ENCODE measurements at regions not wholly inside any gene's neighbourhood (a gene's known extent, or its start where the extent isn't known, plus 50 kb on each side); places are given as distances from the start of the nearest gene placed in this dataset.

- DNase-seq (ENCODE audit: low read depth), result no peak
- H3K4me3 ChIP-seq (ENCODE audit: low read depth, low read length), result no peak overlapping the region
- TF ChIP-seq POLR2A (IDR thresholded peaks at IDR 0.05; ENCODE audit: extremely low read depth, insufficient read length) (no peak), CTCF (IDR thresholded peaks at IDR 0.05; ENCODE audit: low read depth, low read length) (no peak), MYC (IDR thresholded peaks at IDR 0.05; ENCODE audit: low read depth, low read length) (no peak)
- TF ChIP-seq, protein P1, sequence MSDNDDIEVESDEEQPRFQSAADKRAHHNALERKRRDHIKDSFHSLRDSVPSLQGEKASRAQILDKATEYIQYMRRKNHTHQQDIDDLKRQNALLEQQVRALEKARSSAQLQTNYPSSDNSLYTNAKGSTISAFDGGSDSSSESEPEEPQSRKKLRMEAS (IDR thresholded peaks at IDR 0.05; ENCODE audit: low read depth, low read length), result no peak
Measured at GRCh38 chr3:1469687-1470086, 376.9 kb downstream of the CNTN6 start.

GRCh38 chr3:1477669-1478068 lies 384.8 kb downstream of the CNTN6 start:
- no peak overlapping the region for H3K4me3 ChIP-seq (ENCODE audit: low read depth, low read length)
- TF ChIP-seq CTCF (IDR thresholded peaks at IDR 0.05; ENCODE audit: low read depth, low read length) (no peak), POLR2A (IDR thresholded peaks at IDR 0.05; ENCODE audit: extremely low read depth, insufficient read length) (no peak), MYC (IDR thresholded peaks at IDR 0.05; ENCODE audit: low read depth, low read length) (no peak)
- TF ChIP-seq, protein P1 (IDR thresholded peaks at IDR 0.05; ENCODE audit: low read depth, low read length), result no peak
- no peak for DNase-seq (ENCODE audit: low read depth)

DNA sequence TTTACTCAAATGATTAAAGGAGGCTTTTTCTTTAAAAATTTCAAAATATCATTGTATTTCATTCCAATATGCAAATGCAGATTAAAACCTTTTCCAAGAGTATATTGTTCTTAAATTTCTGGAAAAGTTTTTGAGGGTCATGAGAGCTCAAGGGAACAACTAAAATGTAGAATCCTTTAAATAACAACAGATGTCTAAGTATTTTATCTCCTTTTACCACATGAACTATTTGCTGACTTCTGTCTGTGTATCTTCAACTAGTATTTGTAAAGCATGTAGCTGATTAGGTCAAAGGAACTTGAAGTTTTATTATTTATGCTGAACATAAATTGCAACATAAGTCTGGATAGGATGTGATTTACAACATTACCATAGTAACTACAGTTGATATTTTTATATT lies 402.6 kb downstream of the CNTN6 start:
- no peak for DNase-seq (ENCODE audit: low read depth)
- H3K4me3 ChIP-seq (ENCODE audit: low read depth, low read length), result no peak overlapping the region
- TF ChIP-seq MYC (IDR thresholded peaks at IDR 0.05; ENCODE audit: low read depth, low read length) (no peak), CTCF (IDR thresholded peaks at IDR 0.05; ENCODE audit: low read depth, low read length) (no peak), POLR2A (IDR thresholded peaks at IDR 0.05; ENCODE audit: extremely low read depth, insufficient read length) (no peak)
- TF ChIP-seq, protein P1 (IDR thresholded peaks at IDR 0.05; ENCODE audit: low read depth, low read length), result no peak

- DNase-seq (ENCODE audit: low read depth), result no peak
- H3K4me3 ChIP-seq (ENCODE audit: low read depth, low read length), result no peak overlapping the region
- TF ChIP-seq POLR2A (IDR thresholded peaks at IDR 0.05; ENCODE audit: extremely low read depth, insufficient read length), result no peak
- TF ChIP-seq CTCF (IDR thresholded peaks at IDR 0.05; ENCODE audit: low read depth, low read length), result no peak
- no peak for TF ChIP-seq MYC (IDR thresholded peaks at IDR 0.05; ENCODE audit: low read depth, low read length)
- TF ChIP-seq, protein P1 (IDR thresholded peaks at IDR 0.05; ENCODE audit: low read depth, low read length), result no peak
Measured at GRCh38 chr3:1499694-1500093, 406.9 kb downstream of the CNTN6 start.

- DNase-seq (ENCODE audit: low read depth), result no peak
- TF ChIP-seq, protein P1 (IDR thresholded peaks at IDR 0.05; ENCODE audit: low read depth, low read length), result no peak
- TF ChIP-seq POLR2A (IDR thresholded peaks at IDR 0.05; ENCODE audit: extremely low read depth, insufficient read length), result no peak
- no peak for TF ChIP-seq MYC (IDR thresholded peaks at IDR 0.05; ENCODE audit: low read depth, low read length)
- H3K4me3 ChIP-seq (ENCODE audit: low read depth, low read length), result no peak overlapping the region
Measured at GRCh38 chr3:1501406-1502115, 408.7 kb downstream of the CNTN6 start.

GRCh38 chr3:1506090-1506489 lies 413.3 kb downstream of the CNTN6 start:
- H3K4me3 ChIP-seq (ENCODE audit: low read depth, low read length), result no peak overlapping the region
- TF ChIP-seq CTCF (IDR thresholded peaks at IDR 0.05; ENCODE audit: low read depth, low read length) (no peak), MYC (IDR thresholded peaks at IDR 0.05; ENCODE audit: low read depth, low read length) (no peak), POLR2A (IDR thresholded peaks at IDR 0.05; ENCODE audit: extremely low read depth, insufficient read length) (no peak)
- TF ChIP-seq, protein P1 (IDR thresholded peaks at IDR 0.05; ENCODE audit: low read depth, low read length), result no peak
- DNase-seq (ENCODE audit: low read depth), result no peak
